Subcutaneous abdominal adipose tissue (tissue), 5 donors: ENCODE measurements at regions not wholly inside any gene's neighbourhood (a gene's known extent, or its start where the extent isn't known, plus 50 kb on each side); places are given as distances from the start of the nearest gene placed in this dataset.

Source experiments
- H3K27ac ChIP-seq: one replicate; pipeline ENCODE4 v1.7.0; 2013; ENCODE audit warnings: low read depth, mild to moderate bottlenecking, inconsistent platforms, low read length, moderate library complexity
- H3K27me3 ChIP-seq, 5 donors: one replicate each; pipeline ENCODE4 v1.7.0; 2013; ENCODE audit warnings: low read length in 5 of 5, inconsistent platforms in 1 of 5; ENCODE audit not compliant: control insufficient read depth in 5 of 5, insufficient read depth in 4 of 5
- H3K36me3 ChIP-seq, 5 donors: one replicate each; pipeline ENCODE4 v1.7.0; 2013; ENCODE audit warnings: low read length in 5 of 5; ENCODE audit not compliant: control insufficient read depth in 5 of 5, insufficient read depth in 5 of 5
- H3K4me1 ChIP-seq, 5 donors: one replicate each; pipeline ENCODE4 v1.7.0; 2013; ENCODE audit warnings: low read length in 5 of 5, mild to moderate bottlenecking in 3 of 5, moderate library complexity in 1 of 5; ENCODE audit not compliant: control insufficient read depth in 5 of 5, insufficient read depth in 5 of 5
- H3K4me3 ChIP-seq, 5 donors: one replicate each; pipeline ENCODE4 v1.7.0; 2013; ENCODE audit warnings: low read length in 5 of 5, low read depth in 1 of 5
- H3K9ac ChIP-seq, 5 donors: one replicate each; pipeline ENCODE4 v1.7.0; 2013; ENCODE audit warnings: low read length in 5 of 5, mild to moderate bottlenecking in 4 of 5, moderate library complexity in 3 of 5
- H3K9me3 ChIP-seq, 5 donors: one replicate each; pipeline ENCODE4 v1.7.0; 2013; ENCODE audit warnings: low read length in 5 of 5; ENCODE audit not compliant: control insufficient read depth in 5 of 5
- donor health status: healthy.
- donor health status: healthy.
- donor health status: healthy.
- donor health status: healthy.
- donor health status: healthy.

DNA sequence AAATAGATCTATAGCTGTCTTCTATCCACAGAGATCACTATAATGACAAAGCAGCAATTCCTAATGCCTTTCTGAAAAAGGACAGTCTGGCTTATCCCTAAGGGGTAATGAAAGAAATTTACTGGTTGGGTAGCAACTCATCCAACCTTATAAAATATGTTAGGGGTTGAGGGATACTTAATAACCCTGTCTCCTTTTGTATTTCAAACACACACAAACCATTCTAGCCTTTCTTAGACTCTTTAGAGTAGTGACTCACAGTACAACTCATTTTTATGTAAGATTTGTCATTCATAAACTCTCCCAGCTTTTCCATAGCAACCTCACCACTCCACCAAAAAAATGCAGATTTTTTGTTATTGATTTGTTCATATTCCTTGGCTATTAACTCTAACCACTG lies 167.9 kb downstream of the FSCB start:
- Histone ChIP-seq H3K4me1 (no peaks in the 10 kb centered on the region), H3K27me3 (no peaks in the 10 kb centered on the region), H3K9me3 (no peaks in the 10 kb centered on the region), H3K4me3 (no peak overlapping the region), H3K27ac (no peak overlapping the region), H3K9ac (no peak overlapping the region), H3K36me3 (no peaks in the 10 kb centered on the region)

DNA sequence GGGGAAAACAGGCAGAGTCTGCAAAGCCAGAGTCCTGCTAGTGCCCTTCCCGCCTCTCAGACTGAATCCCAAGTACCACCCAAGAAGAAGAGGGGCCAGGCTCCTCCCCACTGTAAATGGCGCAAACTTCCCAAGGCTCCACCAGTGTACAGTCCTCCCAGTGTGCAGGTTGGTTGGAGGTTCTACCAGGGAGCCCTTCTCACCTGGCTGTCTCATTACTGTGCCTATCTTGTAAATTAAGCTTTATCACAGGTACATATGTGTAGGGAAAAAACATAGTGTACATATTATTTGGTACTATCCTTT lies 189.7 kb downstream of the FSCB start:
- H3K4me1 ChIP-seq: no peaks in the 10 kb centered on the region
- H3K27ac ChIP-seq: no peak overlapping the region
- H3K9ac ChIP-seq: no peak overlapping the region
- H3K9me3 ChIP-seq: peaks cover 0 to 2% (median 0%) of the 10 kb centered on the region in 5 donors
- no peak overlapping the region for H3K4me3 ChIP-seq
- H3K27me3 ChIP-seq: no peaks in the 10 kb centered on the region
- no peaks in the 10 kb centered on the region for H3K36me3 ChIP-seq

DNA sequence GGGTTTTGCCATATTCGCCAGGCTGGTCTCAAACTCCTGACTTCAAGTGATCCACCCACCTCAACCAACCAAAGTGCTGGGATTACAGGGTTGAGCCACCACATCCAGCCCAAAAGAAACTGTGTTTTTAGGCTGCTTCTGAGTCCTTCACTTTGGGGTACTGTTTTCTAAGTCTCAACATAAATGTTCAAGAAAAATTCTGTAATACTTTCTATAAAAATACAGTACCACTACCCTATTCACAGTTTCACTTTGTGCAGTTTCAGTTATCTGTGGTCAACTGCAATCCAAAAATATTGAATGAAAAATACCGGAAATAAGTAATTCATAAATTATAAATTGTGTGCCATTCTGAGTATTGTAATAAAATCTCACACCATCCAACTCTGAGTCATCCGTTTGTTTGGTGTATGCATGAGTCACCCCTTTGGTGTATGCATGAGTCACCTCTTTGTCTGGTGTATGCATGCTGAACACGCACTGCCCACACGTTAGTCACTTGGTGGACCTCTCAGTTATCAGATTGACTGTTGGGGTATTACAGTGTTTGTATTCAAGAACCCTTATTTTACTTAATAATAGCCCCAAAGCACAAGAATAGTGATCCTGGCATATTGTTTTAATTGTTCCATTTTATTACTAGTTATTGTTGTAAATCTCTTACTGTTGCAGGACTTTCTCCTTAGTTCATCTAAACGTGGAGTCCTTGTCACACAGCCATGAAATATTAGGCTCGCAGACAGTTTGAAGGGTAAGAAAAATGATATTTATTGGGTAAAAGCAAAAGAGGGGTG lies 190.2 kb downstream of the FSCB start:
- H3K36me3 ChIP-seq: no peaks in the 10 kb centered on the region
- no peak overlapping the region for H3K27ac ChIP-seq
- H3K27me3 ChIP-seq: no peaks in the 10 kb centered on the region
- H3K4me1 ChIP-seq: no peaks in the 10 kb centered on the region
- peaks cover 0 to 2% (median 0%) of the 10 kb centered on the region in 5 donors for H3K9me3 ChIP-seq
- H3K9ac ChIP-seq: no peak overlapping the region
- H3K4me3 ChIP-seq: no peak overlapping the region

DNA sequence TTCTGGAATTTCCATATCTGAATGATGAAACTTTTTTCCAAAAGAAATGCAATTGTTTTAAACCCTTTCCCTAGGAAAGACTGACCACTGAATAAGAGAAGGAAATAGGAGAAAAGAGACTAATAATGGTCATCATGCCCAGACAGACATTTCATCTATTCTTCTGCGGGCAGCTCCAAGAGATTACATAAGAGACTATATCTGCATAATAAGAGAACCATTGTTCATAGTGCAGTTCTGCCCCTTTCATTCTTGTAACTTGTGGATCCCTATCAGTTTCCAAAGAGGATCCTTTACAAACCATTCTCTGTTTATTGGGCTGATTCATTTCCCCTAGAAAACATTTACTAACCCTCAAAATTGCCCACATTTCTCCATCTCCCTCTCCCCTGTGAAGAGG lies 197.8 kb downstream of the FSCB start:
- Histone ChIP-seq H3K4me3 (no peak overlapping the region), H3K9ac (no peak overlapping the region), H3K9me3 (peaks cover 0 to 4% (median 0%) of the 10 kb centered on the region in 5 donors), H3K36me3 (no peaks in the 10 kb centered on the region), H3K4me1 (no peaks in the 10 kb centered on the region), H3K27ac (no peak overlapping the region), H3K27me3 (no peaks in the 10 kb centered on the region)

DNA sequence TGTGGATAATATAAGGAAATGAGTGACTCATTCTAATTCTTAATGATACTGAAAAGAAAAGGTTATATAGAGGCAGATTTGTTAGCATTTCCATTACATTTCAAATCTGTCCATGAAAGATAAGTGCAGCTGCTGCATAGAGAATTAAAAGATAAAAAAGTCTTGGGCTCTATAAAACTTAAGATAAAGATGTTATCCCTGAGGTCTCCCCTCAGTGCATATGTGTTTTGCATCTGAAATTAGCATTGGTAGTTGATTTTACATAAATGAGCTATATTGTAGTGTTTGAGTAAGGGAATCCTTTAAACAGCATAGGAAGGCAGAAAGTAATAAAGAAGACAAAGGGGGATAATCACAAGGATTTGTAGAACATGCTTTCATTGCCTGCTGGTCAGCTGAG lies 206.2 kb downstream of the FSCB start:
- Histone ChIP-seq H3K9me3 (peaks cover 0 to 12% (median 8%) of the 10 kb centered on the region in 5 donors), H3K27ac (no peak overlapping the region), H3K27me3 (no peaks in the 10 kb centered on the region), H3K4me1 (no peaks in the 10 kb centered on the region), H3K36me3 (no peaks in the 10 kb centered on the region), H3K4me3 (no peak overlapping the region), H3K9ac (no peak overlapping the region)

DNA sequence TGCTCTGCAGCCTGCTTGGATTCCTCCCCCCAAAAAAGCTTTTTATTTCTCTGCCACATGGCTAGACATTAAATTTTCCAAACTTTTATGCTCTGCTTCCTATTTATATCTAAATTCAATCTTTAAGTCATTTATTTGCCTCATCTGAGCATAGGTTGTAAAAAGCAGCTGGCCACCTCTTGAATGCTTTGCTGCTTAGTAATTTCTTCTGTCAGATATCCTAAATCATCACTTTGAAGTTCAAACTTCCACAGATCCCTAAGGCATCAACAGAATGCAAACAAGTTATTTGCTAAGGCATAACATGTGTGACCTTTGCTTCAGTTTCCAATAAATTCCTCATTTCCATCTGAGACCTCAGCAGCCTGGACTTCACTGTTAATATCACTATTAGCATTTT lies 209.6 kb downstream of the FSCB start:
- Histone ChIP-seq H3K9ac (no peak overlapping the region), H3K36me3 (no peaks in the 10 kb centered on the region), H3K27me3 (no peaks in the 10 kb centered on the region), H3K9me3 (peaks cover 0 to 15% (median 8%) of the 10 kb centered on the region in 5 donors), H3K27ac (no peak overlapping the region), H3K4me3 (no peak overlapping the region), H3K4me1 (no peaks in the 10 kb centered on the region)

DNA sequence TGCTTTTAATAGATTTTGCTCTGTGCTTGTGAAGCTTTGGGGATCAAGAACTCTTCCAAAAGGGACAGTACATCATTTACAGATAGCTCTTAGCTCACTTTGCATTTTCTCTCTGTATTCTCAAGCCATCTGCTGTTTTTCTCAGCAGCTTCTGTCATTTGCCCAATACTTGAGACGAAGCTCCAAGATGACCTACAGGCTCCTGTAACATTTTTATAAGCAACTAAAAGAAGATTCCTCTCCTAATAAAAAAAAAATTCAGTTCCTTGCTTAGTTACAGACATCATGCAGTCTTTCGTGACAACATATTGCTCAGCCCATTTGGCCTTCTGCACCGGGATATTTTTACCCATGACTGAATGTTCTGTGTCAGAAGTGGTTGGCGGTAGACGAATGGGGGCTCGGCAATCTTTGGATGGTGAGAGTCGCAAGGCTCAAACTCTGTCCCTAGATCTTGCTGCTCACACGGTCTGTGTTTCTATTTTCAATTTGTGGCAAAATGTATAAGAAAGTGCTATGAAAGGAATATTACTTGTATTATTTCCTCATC lies 215.6 kb downstream of the FSCB start:
- Histone ChIP-seq H3K4me3 (no peak overlapping the region), H3K9ac (no peak overlapping the region), H3K4me1 (no peaks in the 10 kb centered on the region), H3K27me3 (no peaks in the 10 kb centered on the region), H3K9me3 (peaks cover 0 to 3% (median 0%) of the 10 kb centered on the region in 5 donors), H3K27ac (no peak overlapping the region), H3K36me3 (no peaks in the 10 kb centered on the region)

DNA sequence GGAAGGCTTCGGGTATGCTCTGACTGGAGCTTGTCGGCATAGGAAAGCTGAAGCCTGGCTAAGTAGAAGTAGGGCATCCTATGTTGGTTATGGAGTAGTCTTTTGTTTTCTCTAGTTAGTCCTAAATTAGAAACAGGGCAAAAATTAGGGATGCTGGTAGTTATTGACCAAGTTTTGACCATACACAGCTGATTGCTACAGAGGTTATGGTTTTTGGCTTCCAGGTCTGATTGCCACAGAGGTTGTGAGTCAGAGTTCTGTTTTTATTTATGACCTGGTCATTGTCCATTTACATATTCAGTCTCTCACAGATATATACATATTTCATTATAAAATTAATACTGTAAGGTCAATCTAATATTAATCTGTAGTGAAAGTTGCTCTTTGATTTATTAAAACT lies 219.2 kb downstream of the FSCB start:
- Histone ChIP-seq H3K9ac (no peak overlapping the region), H3K27me3 (no peaks in the 10 kb centered on the region), H3K4me1 (no peaks in the 10 kb centered on the region), H3K4me3 (no peak overlapping the region), H3K9me3 (no peaks in the 10 kb centered on the region), H3K36me3 (no peaks in the 10 kb centered on the region), H3K27ac (no peak overlapping the region)

DNA sequence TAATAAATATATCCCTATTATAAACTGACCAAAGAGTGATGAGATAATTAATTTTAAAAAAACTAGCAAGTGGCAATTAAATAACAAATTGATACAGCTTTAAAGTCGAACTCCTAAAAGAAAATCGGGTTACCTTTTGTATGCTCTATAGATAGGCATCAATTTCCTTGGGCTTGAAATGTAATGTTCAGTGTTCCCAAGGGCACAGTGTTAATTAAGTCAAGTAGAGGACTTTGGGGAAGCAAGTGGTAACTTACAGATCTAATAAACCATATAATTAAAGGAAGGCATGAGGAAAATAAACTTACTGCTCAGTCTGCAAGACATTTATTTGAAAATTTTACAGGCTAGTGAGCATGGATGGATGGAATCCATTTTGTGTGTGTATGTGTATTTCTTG lies 220.9 kb downstream of the FSCB start:
- Histone ChIP-seq H3K36me3 (no peaks in the 10 kb centered on the region), H3K27ac (no peak overlapping the region), H3K4me3 (no peak overlapping the region), H3K9ac (no peak overlapping the region), H3K27me3 (no peaks in the 10 kb centered on the region), H3K9me3 (no peaks in the 10 kb centered on the region), H3K4me1 (no peaks in the 10 kb centered on the region)

DNA sequence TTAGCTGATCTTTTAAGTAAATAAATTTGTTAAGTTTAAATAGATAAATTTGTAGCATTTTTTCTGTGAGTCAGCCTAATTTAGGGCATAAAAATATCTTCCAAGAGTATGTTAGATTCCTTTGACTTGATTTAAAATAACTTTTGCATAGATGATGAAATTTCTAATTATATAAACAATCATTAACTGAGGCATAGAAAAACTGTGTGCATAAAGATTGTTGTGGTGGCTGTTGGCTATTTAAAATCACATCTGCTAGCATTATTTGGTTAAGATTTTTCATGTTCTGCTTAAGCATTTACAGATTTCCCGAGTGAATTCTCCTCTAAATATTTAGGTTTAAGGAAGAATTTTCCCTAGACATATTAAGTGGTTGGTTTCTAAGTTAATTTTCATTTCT lies 223.2 kb downstream of the FSCB start:
- H3K27ac ChIP-seq: no peak overlapping the region
- no peaks in the 10 kb centered on the region for H3K36me3 ChIP-seq
- no peaks in the 10 kb centered on the region for H3K4me1 ChIP-seq
- H3K9me3 ChIP-seq: no peaks in the 10 kb centered on the region
- H3K4me3 ChIP-seq: no peak overlapping the region
- H3K9ac ChIP-seq: no peak overlapping the region
- H3K27me3 ChIP-seq: no peaks in the 10 kb centered on the region
